ENCODE measurements at regions not wholly inside any gene's neighbourhood (a gene's known extent, or its start where the extent isn't known, plus 50 kb on each side); places are given as distances from the start of the nearest gene placed in this dataset.

DNA sequence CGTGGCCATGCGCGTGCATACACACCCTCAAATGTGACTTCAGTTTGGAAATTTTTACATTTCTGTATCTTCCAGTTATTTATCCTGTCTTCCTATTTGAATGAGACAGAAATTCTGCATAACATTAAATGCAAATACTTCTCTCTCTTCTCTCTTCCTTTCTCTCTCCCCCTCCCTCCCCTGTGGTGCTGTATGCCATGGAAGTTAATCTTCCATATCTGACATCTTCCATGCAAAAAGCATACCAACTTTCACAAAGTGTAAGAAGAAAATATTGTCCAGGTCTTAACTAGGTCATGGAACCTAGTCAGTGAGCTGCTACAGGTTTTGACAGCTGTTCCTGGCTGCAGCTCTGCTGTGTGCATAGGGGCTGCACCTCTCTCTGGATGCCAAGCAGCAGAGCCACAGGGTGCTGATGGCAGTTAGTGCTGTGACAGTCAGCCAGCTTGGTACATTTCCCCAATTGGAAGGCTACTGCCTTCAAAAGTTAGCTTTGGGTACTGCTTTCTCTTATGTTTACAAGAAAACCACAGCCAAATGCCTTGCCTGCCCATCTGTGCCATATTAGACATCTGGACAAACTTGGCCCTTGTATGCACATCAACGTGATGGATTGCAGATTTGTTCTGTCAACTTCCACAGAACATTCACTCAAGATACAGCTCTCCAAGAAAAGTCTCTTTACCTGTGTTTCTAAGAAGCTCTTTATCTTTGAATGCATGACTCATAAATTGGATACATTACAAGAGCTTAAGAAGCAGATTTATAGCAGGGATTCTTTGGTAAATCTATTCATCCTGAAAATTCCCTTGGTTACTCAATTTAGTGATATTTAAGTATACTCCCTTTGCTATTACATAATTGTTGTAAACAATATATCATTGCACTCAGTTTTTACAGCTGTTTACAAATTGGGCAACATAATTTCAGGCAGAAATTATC lies 623.8 kb downstream of the EPHA5 start:
- Mint-ChIP-seq H3K9me3 (no peaks in the 10 kb centered on the region), H3K27ac (peak overlapping the region; percentile 37), H3K4me3 (no peak overlapping the region), H3K36me3 (no peaks in the 10 kb centered on the region), H3K27me3 (ENCODE audit: low read depth) (no peaks in the 10 kb centered on the region), H3K4me1 (peaks cover 41% of the 10 kb centered on the region)
- TF ChIP-seq, protein P1, sequence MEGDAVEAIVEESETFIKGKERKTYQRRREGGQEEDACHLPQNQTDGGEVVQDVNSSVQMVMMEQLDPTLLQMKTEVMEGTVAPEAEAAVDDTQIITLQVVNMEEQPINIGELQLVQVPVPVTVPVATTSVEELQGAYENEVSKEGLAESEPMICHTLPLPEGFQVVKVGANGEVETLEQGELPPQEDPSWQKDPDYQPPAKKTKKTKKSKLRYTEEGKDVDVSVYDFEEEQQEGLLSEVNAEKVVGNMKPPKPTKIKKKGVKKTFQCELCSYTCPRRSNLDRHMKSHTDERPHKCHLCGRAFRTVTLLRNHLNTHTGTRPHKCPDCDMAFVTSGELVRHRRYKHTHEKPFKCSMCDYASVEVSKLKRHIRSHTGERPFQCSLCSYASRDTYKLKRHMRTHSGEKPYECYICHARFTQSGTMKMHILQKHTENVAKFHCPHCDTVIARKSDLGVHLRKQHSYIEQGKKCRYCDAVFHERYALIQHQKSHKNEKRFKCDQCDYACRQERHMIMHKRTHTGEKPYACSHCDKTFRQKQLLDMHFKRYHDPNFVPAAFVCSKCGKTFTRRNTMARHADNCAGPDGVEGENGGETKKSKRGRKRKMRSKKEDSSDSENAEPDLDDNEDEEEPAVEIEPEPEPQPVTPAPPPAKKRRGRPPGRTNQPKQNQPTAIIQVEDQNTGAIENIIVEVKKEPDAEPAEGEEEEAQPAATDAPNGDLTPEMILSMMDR (IDR thresholded peaks at IDR 0.05; ENCODE audit: unreplicated experiment), result no peak
- no peak for DNase-seq (ENCODE audit: low spot score in 2 of 2, unreplicated experiment in 2 of 2)

- H3K27me3 Mint-ChIP-seq (ENCODE audit: low read depth), result peaks cover 5% of the 10 kb centered on the region
- no peak overlapping the region for H3K27ac Mint-ChIP-seq
- DNase-seq (ENCODE audit: low spot score in 2 of 2, unreplicated experiment in 2 of 2), result no peak
- H3K4me1 Mint-ChIP-seq, result peaks cover 5% of the 10 kb centered on the region
- no peaks in the 10 kb centered on the region for H3K36me3 Mint-ChIP-seq
- TF ChIP-seq, protein P1 (IDR thresholded peaks at IDR 0.05; ENCODE audit: unreplicated experiment), result peak; percentile 61
- peaks cover 14% of the 10 kb centered on the region for H3K9me3 Mint-ChIP-seq
- no peak overlapping the region for H3K4me3 Mint-ChIP-seq
These were observed 624.6 kb upstream of the TECRL start for GRCh38 chr4:65033899-65034298.

- H3K36me3 Mint-ChIP-seq, result no peaks in the 10 kb centered on the region
- H3K4me1 Mint-ChIP-seq, result peaks cover 15% of the 10 kb centered on the region
- DNase-seq (ENCODE audit: low spot score in 2 of 2, unreplicated experiment in 2 of 2), result no peak
- H3K9me3 Mint-ChIP-seq, result peaks cover 28% of the 10 kb centered on the region
- TF ChIP-seq, protein P1 (IDR thresholded peaks at IDR 0.05; ENCODE audit: unreplicated experiment), result no peak
- H3K27ac Mint-ChIP-seq, result no peak overlapping the region
- no peaks in the 10 kb centered on the region for H3K27me3 Mint-ChIP-seq (ENCODE audit: low read depth)
- no peak overlapping the region for H3K4me3 Mint-ChIP-seq
These were observed 619.3 kb upstream of the TECRL start for GRCh38 chr4:65028592-65028991.

GRCh38 chr4:65023883-65024670 lies 614.8 kb upstream of the TECRL start:
- Mint-ChIP-seq H3K4me3 (peak overlapping the region; percentile 24), H3K36me3 (no peaks in the 10 kb centered on the region), H3K27me3 (ENCODE audit: low read depth) (no peaks in the 10 kb centered on the region), H3K9me3 (peaks cover 16% of the 10 kb centered on the region), H3K27ac (peak overlapping the region; percentile 81), H3K4me1 (peaks cover 28% of the 10 kb centered on the region)
- TF ChIP-seq, protein P1 (IDR thresholded peaks at IDR 0.05; ENCODE audit: unreplicated experiment), result no peak
- DNase-seq (ENCODE audit: low spot score in 2 of 2, unreplicated experiment in 2 of 2), result no peak

DNA sequence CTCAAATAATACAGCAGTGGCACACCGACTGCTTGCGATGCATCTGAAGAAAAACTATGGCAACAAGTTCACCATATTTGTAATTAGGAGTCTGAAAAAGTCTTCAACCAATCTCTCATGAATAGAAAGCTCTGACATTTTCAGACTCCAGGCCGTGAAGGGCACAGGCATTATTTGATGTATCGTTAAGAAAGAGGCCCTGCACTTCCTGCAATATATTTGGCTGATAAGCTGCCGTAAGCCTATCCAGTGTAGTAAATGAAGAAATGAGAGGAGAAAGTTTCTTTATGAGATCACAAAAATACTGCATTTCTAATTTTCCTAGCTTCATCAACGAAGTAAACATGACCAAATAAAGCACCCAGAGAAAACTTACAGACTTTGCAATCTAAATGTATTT lies 613.8 kb upstream of the TECRL start:
- Mint-ChIP-seq H3K4me3 (peak overlapping the region; percentile 13), H3K36me3 (no peaks in the 10 kb centered on the region), H3K9me3 (peaks cover 9% of the 10 kb centered on the region), H3K27ac (peak overlapping the region; percentile 81), H3K4me1 (peaks cover 28% of the 10 kb centered on the region), H3K27me3 (ENCODE audit: low read depth) (no peaks in the 10 kb centered on the region)
- TF ChIP-seq, protein P1 (IDR thresholded peaks at IDR 0.05; ENCODE audit: unreplicated experiment), result no peak
- DNase-seq (ENCODE audit: low spot score in 2 of 2, unreplicated experiment in 2 of 2), result no peak
